ENCODE measurements at regions not wholly inside any gene's neighbourhood (a gene's known extent, or its start where the extent isn't known, plus 50 kb on each side); places are given as distances from the start of the nearest gene placed in this dataset.

GRCh38 chrX:146363919-146364318 lies 445.7 kb upstream of the CXorf51B start:
- no peak overlapping the region for H3K27ac Mint-ChIP-seq
- ChIA-PET CTCF (no interaction called here), POLR2A (no interaction called here)
- Histone ChIP-seq H3K4me1 (ENCODE audit: insufficient read depth, low read length) (no peaks in the 10 kb centered on the region), H3K4me3 (ENCODE audit: low read length) (no peak overlapping the region), H3K27me3 (ENCODE audit: control insufficient read depth in 1 of 2, insufficient read depth in 2 of 2, low read length in 2 of 2) (no peaks in the 10 kb centered on the region), H3K27ac (ENCODE audit: low read depth in 1 of 2, low read length in 2 of 2) (no peak overlapping the region), H3K9me3 (ENCODE audit: control insufficient read depth in 1 of 2, insufficient read depth in 1 of 2, low read length in 2 of 2) (peaks cover 0 to 5% of the 10 kb centered on the region in 2 experiments), H3K36me3 (ENCODE audit: insufficient read depth, low read length) (no peaks in the 10 kb centered on the region)
- H3K36me3 Mint-ChIP-seq (ENCODE audit: low read depth) = no peaks in the 10 kb centered on the region
- ATAC-seq (ENCODE audit: poor library complexity) = no peak
- no peaks in the 10 kb centered on the region for H3K27me3 Mint-ChIP-seq
- no peaks in the 10 kb centered on the region for H3K9me3 Mint-ChIP-seq
- no peak for DNase-seq
- intact Hi-C loops (cut with DNase I, micrococcal nuclease) = no loop called here
- TF ChIP-seq, protein P1, sequence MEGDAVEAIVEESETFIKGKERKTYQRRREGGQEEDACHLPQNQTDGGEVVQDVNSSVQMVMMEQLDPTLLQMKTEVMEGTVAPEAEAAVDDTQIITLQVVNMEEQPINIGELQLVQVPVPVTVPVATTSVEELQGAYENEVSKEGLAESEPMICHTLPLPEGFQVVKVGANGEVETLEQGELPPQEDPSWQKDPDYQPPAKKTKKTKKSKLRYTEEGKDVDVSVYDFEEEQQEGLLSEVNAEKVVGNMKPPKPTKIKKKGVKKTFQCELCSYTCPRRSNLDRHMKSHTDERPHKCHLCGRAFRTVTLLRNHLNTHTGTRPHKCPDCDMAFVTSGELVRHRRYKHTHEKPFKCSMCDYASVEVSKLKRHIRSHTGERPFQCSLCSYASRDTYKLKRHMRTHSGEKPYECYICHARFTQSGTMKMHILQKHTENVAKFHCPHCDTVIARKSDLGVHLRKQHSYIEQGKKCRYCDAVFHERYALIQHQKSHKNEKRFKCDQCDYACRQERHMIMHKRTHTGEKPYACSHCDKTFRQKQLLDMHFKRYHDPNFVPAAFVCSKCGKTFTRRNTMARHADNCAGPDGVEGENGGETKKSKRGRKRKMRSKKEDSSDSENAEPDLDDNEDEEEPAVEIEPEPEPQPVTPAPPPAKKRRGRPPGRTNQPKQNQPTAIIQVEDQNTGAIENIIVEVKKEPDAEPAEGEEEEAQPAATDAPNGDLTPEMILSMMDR (IDR thresholded peaks at IDR 0.05) = no peak
- no peaks in the 10 kb centered on the region for H3K4me1 Mint-ChIP-seq (ENCODE audit: low read depth)
- H3K4me3 Mint-ChIP-seq = no peak overlapping the region

- TF ChIP-seq, protein P1 (IDR thresholded peaks at IDR 0.05) = no peak
- intact Hi-C loops (cut with DNase I, micrococcal nuclease) = no loop called here
Observed at GRCh38 chrX:146385529-146385928, 424.0 kb upstream of the CXorf51B start.

GRCh38 chrX:146396409-146396808 lies 413.2 kb upstream of the CXorf51B start:
- no peaks in the 10 kb centered on the region for H3K36me3 Mint-ChIP-seq (ENCODE audit: low read depth)
- ATAC-seq (ENCODE audit: poor library complexity) (no peak), DNase-seq (no peak)
- Histone ChIP-seq H3K27me3 (ENCODE audit: control insufficient read depth in 1 of 2, insufficient read depth in 2 of 2, low read length in 2 of 2) (no peaks in the 10 kb centered on the region), H3K4me3 (ENCODE audit: low read length) (no peak overlapping the region), H3K36me3 (ENCODE audit: insufficient read depth, low read length) (no peaks in the 10 kb centered on the region), H3K9me3 (ENCODE audit: control insufficient read depth in 1 of 2, insufficient read depth in 1 of 2, low read length in 2 of 2) (peaks cover 0 to 11% of the 10 kb centered on the region in 2 experiments), H3K27ac (ENCODE audit: low read depth in 1 of 2, low read length in 2 of 2) (no peak overlapping the region), H3K4me1 (ENCODE audit: insufficient read depth, low read length) (no peaks in the 10 kb centered on the region)
- intact Hi-C loops (cut with DNase I, micrococcal nuclease) = no loop called here
- no peak overlapping the region for H3K27ac Mint-ChIP-seq
- H3K9me3 Mint-ChIP-seq = peaks cover 2% of the 10 kb centered on the region
- H3K4me3 Mint-ChIP-seq = no peak overlapping the region
- ChIA-PET CTCF (no interaction called here), POLR2A (no interaction called here)
- no peaks in the 10 kb centered on the region for H3K27me3 Mint-ChIP-seq
- H3K4me1 Mint-ChIP-seq (ENCODE audit: low read depth) = no peaks in the 10 kb centered on the region
- TF ChIP-seq, protein P1 (IDR thresholded peaks at IDR 0.05) = no peak

More at GRCh38 chrX:146385529-146385928, 424.0 kb upstream of the CXorf51B start:
- H3K27ac ChIP-seq (ENCODE audit: low read depth in 1 of 2, low read length in 2 of 2) = no peak overlapping the region
- no peaks in the 10 kb centered on the region for H3K4me1 Mint-ChIP-seq (ENCODE audit: low read depth)
- ChIA-PET POLR2A (no interaction called here), CTCF (no interaction called here)
- H3K36me3 Mint-ChIP-seq (ENCODE audit: low read depth) = no peaks in the 10 kb centered on the region
- no peaks in the 10 kb centered on the region for H3K27me3 Mint-ChIP-seq
- H3K27ac Mint-ChIP-seq = no peak overlapping the region
- DNase-seq = no peak
- H3K9me3 Mint-ChIP-seq = peaks cover 3% of the 10 kb centered on the region
- no peaks in the 10 kb centered on the region for H3K4me1 ChIP-seq (ENCODE audit: insufficient read depth, low read length)
- no peaks in the 10 kb centered on the region for H3K27me3 ChIP-seq (ENCODE audit: control insufficient read depth in 1 of 2, insufficient read depth in 2 of 2, low read length in 2 of 2)
- ATAC-seq (ENCODE audit: poor library complexity) = no peak
- H3K4me3 ChIP-seq (ENCODE audit: low read length) = no peak overlapping the region
- H3K9me3 ChIP-seq (ENCODE audit: control insufficient read depth in 1 of 2, insufficient read depth in 1 of 2, low read length in 2 of 2) = no peaks in the 10 kb centered on the region
- no peak overlapping the region for H3K4me3 Mint-ChIP-seq
- no peaks in the 10 kb centered on the region for H3K36me3 ChIP-seq (ENCODE audit: insufficient read depth, low read length)

Data from CD4-positive, alpha-beta T cell (primary cell).